ENCODE measurements at regions not wholly inside any gene's neighbourhood (a gene's known extent, or its start where the extent isn't known, plus 50 kb on each side); places are given as distances from the start of the nearest gene placed in this dataset.

GRCh38 chrX:104318330-104319009, 63.7 kb upstream of the ESX1 start:
- Mint-ChIP-seq H3K36me3 (ENCODE audit: low read depth) (no peaks in the 10 kb centered on the region), H3K4me1 (ENCODE audit: low read depth) (no peaks in the 10 kb centered on the region), H3K27me3 (ENCODE audit: insufficient read depth) (peaks cover 2% of the 10 kb centered on the region), H3K9me3 (no peaks in the 10 kb centered on the region), H3K4me3 (no peak overlapping the region), H3K27ac (no peak overlapping the region)
- intact Hi-C loops (cut with micrococcal nuclease), result no loop called here
- DNase-seq (ENCODE audit: low spot score), result no peak

- peaks cover 2% of the 10 kb centered on the region for H3K27me3 Mint-ChIP-seq (ENCODE audit: insufficient read depth)
- no peak for DNase-seq (ENCODE audit: low spot score)
- intact Hi-C loops (cut with micrococcal nuclease), result no loop called here
- H3K27ac Mint-ChIP-seq, result no peak overlapping the region
- H3K36me3 Mint-ChIP-seq (ENCODE audit: low read depth), result no peaks in the 10 kb centered on the region
- H3K9me3 Mint-ChIP-seq, result no peaks in the 10 kb centered on the region
- no peak overlapping the region for H3K4me3 Mint-ChIP-seq
- no peaks in the 10 kb centered on the region for H3K4me1 Mint-ChIP-seq (ENCODE audit: low read depth)
Measured at GRCh38 chrX:104316739-104317138, 62.0 kb upstream of the ESX1 start.

GRCh38 chrX:104315555-104315954, 60.8 kb upstream of the ESX1 start:
- H3K4me3 Mint-ChIP-seq, result no peak overlapping the region
- intact Hi-C loops (cut with micrococcal nuclease), result no loop called here
- DNase-seq (ENCODE audit: low spot score), result no peak
- no peaks in the 10 kb centered on the region for H3K9me3 Mint-ChIP-seq
- peaks cover 2% of the 10 kb centered on the region for H3K27me3 Mint-ChIP-seq (ENCODE audit: insufficient read depth)
- H3K36me3 Mint-ChIP-seq (ENCODE audit: low read depth), result no peaks in the 10 kb centered on the region
- H3K27ac Mint-ChIP-seq, result no peak overlapping the region
- no peaks in the 10 kb centered on the region for H3K4me1 Mint-ChIP-seq (ENCODE audit: low read depth)

- intact Hi-C loops (cut with micrococcal nuclease), result no loop called here
- no peak overlapping the region for H3K27ac Mint-ChIP-seq
- no peaks in the 10 kb centered on the region for H3K9me3 Mint-ChIP-seq
- no peaks in the 10 kb centered on the region for H3K36me3 Mint-ChIP-seq (ENCODE audit: low read depth)
- H3K4me3 Mint-ChIP-seq, result no peak overlapping the region
- no peak for DNase-seq (ENCODE audit: low spot score)
- no peaks in the 10 kb centered on the region for H3K27me3 Mint-ChIP-seq (ENCODE audit: insufficient read depth)
- H3K4me1 Mint-ChIP-seq (ENCODE audit: low read depth), result no peaks in the 10 kb centered on the region
Measured at GRCh38 chrX:104310657-104311254, 56.0 kb upstream of the ESX1 start.

GRCh38 chrX:104310090-104310489, 55.4 kb upstream of the ESX1 start:
- no peak for DNase-seq (ENCODE audit: low spot score)
- intact Hi-C loops (cut with micrococcal nuclease), result no loop called here
- Mint-ChIP-seq H3K27ac (no peak overlapping the region), H3K27me3 (ENCODE audit: insufficient read depth) (no peaks in the 10 kb centered on the region), H3K9me3 (no peaks in the 10 kb centered on the region), H3K36me3 (ENCODE audit: low read depth) (no peaks in the 10 kb centered on the region), H3K4me3 (no peak overlapping the region), H3K4me1 (ENCODE audit: low read depth) (no peaks in the 10 kb centered on the region)

GRCh38 chrX:104309169-104309568, 54.4 kb upstream of the ESX1 start:
- Mint-ChIP-seq H3K4me1 (ENCODE audit: low read depth) (no peaks in the 10 kb centered on the region), H3K36me3 (ENCODE audit: low read depth) (no peaks in the 10 kb centered on the region), H3K9me3 (no peaks in the 10 kb centered on the region), H3K4me3 (no peak overlapping the region), H3K27me3 (ENCODE audit: insufficient read depth) (no peaks in the 10 kb centered on the region), H3K27ac (no peak overlapping the region)
- DNase-seq (ENCODE audit: low spot score), result no peak
- intact Hi-C loops (cut with micrococcal nuclease), result no loop called here

- H3K4me3 Mint-ChIP-seq, result no peak overlapping the region
- no peaks in the 10 kb centered on the region for H3K9me3 Mint-ChIP-seq
- H3K27ac Mint-ChIP-seq, result no peak overlapping the region
- H3K27me3 Mint-ChIP-seq (ENCODE audit: insufficient read depth), result no peaks in the 10 kb centered on the region
- no peaks in the 10 kb centered on the region for H3K4me1 Mint-ChIP-seq (ENCODE audit: low read depth)
- DNase-seq (ENCODE audit: low spot score), result no peak
- intact Hi-C loops (cut with micrococcal nuclease), result no loop called here
- H3K36me3 Mint-ChIP-seq (ENCODE audit: low read depth), result no peaks in the 10 kb centered on the region
Measured at GRCh38 chrX:104307341-104307740, 52.6 kb upstream of the ESX1 start.

- Mint-ChIP-seq H3K36me3 (ENCODE audit: low read depth) (no peaks in the 10 kb centered on the region), H3K27ac (no peak overlapping the region), H3K4me3 (no peak overlapping the region), H3K27me3 (ENCODE audit: insufficient read depth) (no peaks in the 10 kb centered on the region), H3K4me1 (ENCODE audit: low read depth) (no peaks in the 10 kb centered on the region), H3K9me3 (no peaks in the 10 kb centered on the region)
- no peak for DNase-seq (ENCODE audit: low spot score)
- intact Hi-C loops (cut with micrococcal nuclease), result no loop called here
Measured at GRCh38 chrX:104306180-104306579, 51.4 kb upstream of the ESX1 start.
